GM12865 (cell line): ENCODE measurements at regions not wholly inside any gene's neighbourhood (a gene's known extent, or its start where the extent isn't known, plus 50 kb on each side); places are given as distances from the start of the nearest gene placed in this dataset.
A peak's percentile ranks its signal among the peaks of the same experiment; 100 is the strongest.

Experiments used
- DNase-seq: peaks from one replicate; pipeline ENCODE4 v3.0.0; 2010; ENCODE audit warnings: low read depth
- H3K4me3 ChIP-seq: 2 replicates; pipeline ENCODE4 v1.5.1; 2011; ENCODE audit warnings: mild to moderate bottlenecking, low read depth, low read length, control low read depth
- CTCF ChIP-seq: IDR thresholded peaks from 2 replicates; pipeline ENCODE4 v1.5.1; 2011; ENCODE audit warnings: low read length, control low read depth, low read depth, inconsistent platforms; ENCODE audit not compliant: insufficient read depth; ENCODE audit errors: missing control alignments

GRCh38 chr2:20925265-20925889 lies 102.5 kb upstream of the LDAH start:
- TF ChIP-seq CTCF = no peak
- DNase-seq = no peak
- H3K4me3 ChIP-seq = no peak overlapping the region

- DNase-seq = no peak
- TF ChIP-seq CTCF = no peak
- H3K4me3 ChIP-seq = no peak overlapping the region
Measured at GRCh38 chr2:20919297-20919800, 96.4 kb upstream of the LDAH start.

- no peak for TF ChIP-seq CTCF
- no peak for DNase-seq
- no peak overlapping the region for H3K4me3 ChIP-seq
Measured at GRCh38 chr2:20917719-20918572, 95.0 kb upstream of the LDAH start.

- DNase-seq = no peak
- TF ChIP-seq CTCF = no peak
Measured at GRCh38 chr2:20917287-20917660, 94.4 kb upstream of the LDAH start.

GRCh38 chr2:20916604-20917286 lies 93.8 kb upstream of the LDAH start:
- no peak overlapping the region for H3K4me3 ChIP-seq
- peak; percentile 8 for TF ChIP-seq CTCF
- no peak for DNase-seq

More at GRCh38 chr2:20917287-20917660, 94.4 kb upstream of the LDAH start:
- H3K4me3 ChIP-seq = no peak overlapping the region

GRCh38 chr2:20915271-20915670 lies 92.4 kb upstream of the LDAH start:
- no peak overlapping the region for H3K4me3 ChIP-seq
- no peak for TF ChIP-seq CTCF
- no peak for DNase-seq
